Endodermal cell (in vitro differentiated cells): ENCODE measurements at regions not wholly inside any gene's neighbourhood (a gene's known extent, or its start where the extent isn't known, plus 50 kb on each side); places are given as distances from the start of the nearest gene placed in this dataset.
"Not testable (repeated sequence)": the region's sequence is repeated elsewhere in the genome, so short reads cannot be mapped to it uniquely, and the experiment has no call there.

Source experiments
- DNase-seq: peaks from one replicate; pipeline ENCODE4 v3.0.0-alpha.2; 2017
- H3K27ac ChIP-seq: 2 replicates; pipeline ENCODE4 v1.5.1; 2013; ENCODE audit warnings: mild to moderate bottlenecking, low read depth, low read length, moderate library complexity
- H3K27me3 ChIP-seq: 2 replicates; pipeline ENCODE4 v1.6.1; 2013; ENCODE audit warnings: mild to moderate bottlenecking, low read length, moderate library complexity; ENCODE audit not compliant: insufficient read depth, control insufficient read depth, poor library complexity, severe bottlenecking
- H3K36me3 ChIP-seq: 2 replicates; pipeline ENCODE4 v1.7.0; 2013; ENCODE audit warnings: mild to moderate bottlenecking, low read length, moderate library complexity; ENCODE audit not compliant: control insufficient read depth, insufficient read depth
- H3K4me1 ChIP-seq: one replicate; pipeline ENCODE4 v1.7.0; 2013; ENCODE audit warnings: low read length; ENCODE audit not compliant: control insufficient read depth, insufficient read depth
- H3K4me3 ChIP-seq: 2 replicates; pipeline ENCODE4 v1.5.1; 2013; ENCODE audit warnings: mild to moderate bottlenecking, low read length, moderate library complexity
- H3K9ac ChIP-seq: 2 replicates; pipeline ENCODE4 v1.6.1; 2013; ENCODE audit warnings: mild to moderate bottlenecking, low read length, moderate library complexity; ENCODE audit not compliant: poor library complexity, severe bottlenecking; ENCODE audit errors: extremely low read depth
- H3K9me3 ChIP-seq: 2 replicates; pipeline ENCODE4 v1.6.1; 2013; ENCODE audit warnings: mild to moderate bottlenecking, low read length, moderate library complexity; ENCODE audit not compliant: control insufficient read depth
- H3K27ac Mint-ChIP-seq: 2 replicates; pipeline ENCODE4 v1.8.0; 2020; ENCODE audit warnings: mixed read lengths
- H3K27me3 Mint-ChIP-seq: 2 replicates; pipeline ENCODE4 v1.8.0; 2021; ENCODE audit warnings: mild to moderate bottlenecking, mixed read lengths; ENCODE audit not compliant: insufficient read depth
- H3K36me3 Mint-ChIP-seq: 2 replicates; pipeline ENCODE4 v1.8.0; 2020; ENCODE audit warnings: low read depth, mixed read lengths
- H3K4me1 Mint-ChIP-seq: 2 replicates; pipeline ENCODE4 v1.8.0; 2020; ENCODE audit warnings: mixed read lengths
- H3K4me3 Mint-ChIP-seq: 2 replicates; pipeline ENCODE4 v1.8.0; 2020; ENCODE audit warnings: mild to moderate bottlenecking, moderate library complexity, mixed read lengths
- H3K9me3 Mint-ChIP-seq: 2 replicates; pipeline ENCODE4 v1.8.0; 2020; ENCODE audit warnings: mild to moderate bottlenecking, mixed read lengths
- CTCF ChIP-seq: fragments of 200-600 bp; sonication (generic); conservative IDR thresholded peaks from 2 replicates; pipeline ENCODE4 v1.5.0; 2021; ENCODE audit warnings: antibody characterized with exemption, mild to moderate bottlenecking
- WGBS, 2 experiments: methylation state at CpG; one replicate each; pipeline versions ENCODE4 v1.1.5 to v1.1.7; 2013; ENCODE audit warnings: missing lambda C conversion rate in 2 of 2, mixed read lengths in 1 of 2; ENCODE audit not compliant: insufficient coverage in 1 of 2, insufficient read length in 1 of 2; 5-methylcytosine and 5-hydroxymethylcytosine counted together

DNA sequence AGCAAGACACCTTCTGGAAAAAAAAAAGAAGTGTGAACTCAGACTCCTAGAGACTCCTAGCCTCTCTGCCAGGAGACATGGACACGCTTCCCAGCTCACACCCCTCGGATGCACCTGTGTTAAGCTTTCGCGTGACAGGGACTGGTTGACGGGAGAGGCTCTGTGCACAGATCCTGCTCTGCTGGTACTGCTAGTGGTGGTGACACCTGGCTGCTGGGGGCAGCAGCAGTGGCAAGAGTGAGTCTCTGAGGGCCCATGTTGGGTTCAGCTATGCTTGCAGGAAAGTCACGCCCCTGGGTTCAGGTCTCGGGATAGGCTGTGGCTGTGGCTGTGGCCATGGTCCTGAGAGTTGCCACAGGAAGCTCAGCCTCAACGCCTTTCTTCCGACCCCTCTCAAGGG lies 81.1 kb downstream of the XRCC2 start:
- Mint-ChIP-seq H3K27me3 (no peaks in the 10 kb centered on the region), H3K36me3 (no peaks in the 10 kb centered on the region), H3K4me1 (peaks cover 3% of the 10 kb centered on the region), H3K4me3 (no peak overlapping the region), H3K27ac (no peak overlapping the region), H3K9me3 (no peaks in the 10 kb centered on the region)
- H3K4me3 ChIP-seq: no peak overlapping the region
- no peaks in the 10 kb centered on the region for H3K9me3 ChIP-seq
- no peaks in the 10 kb centered on the region for H3K36me3 ChIP-seq
- no peaks in the 10 kb centered on the region for H3K4me1 ChIP-seq
- 92% methylated on average over 9 of the region's 9 CpGs; no CpG with 5 or more reads in 1 of the 2 experiments for WGBS, 2 experiments
- no peak overlapping the region for H3K27ac ChIP-seq
- TF ChIP-seq CTCF: no peak
- DNase-seq: no peak
- no peak overlapping the region for H3K9ac ChIP-seq
- H3K27me3 ChIP-seq: no peaks in the 10 kb centered on the region

GRCh38 chr7:152591976-152592375 lies 84.0 kb downstream of the XRCC2 start:
- Mint-ChIP-seq H3K36me3 (no peaks in the 10 kb centered on the region), H3K27ac (no peak overlapping the region), H3K4me3 (no peak overlapping the region), H3K4me1 (peaks cover 3% of the 10 kb centered on the region), H3K27me3 (no peaks in the 10 kb centered on the region), H3K9me3 (peaks cover 7% of the 10 kb centered on the region)
- no peak for DNase-seq
- Histone ChIP-seq H3K9me3 (no peaks in the 10 kb centered on the region), H3K27ac (no peak overlapping the region), H3K36me3 (no peaks in the 10 kb centered on the region), H3K27me3 (no peaks in the 10 kb centered on the region), H3K4me1 (no peaks in the 10 kb centered on the region), H3K9ac (no peak overlapping the region), H3K4me3 (no peak overlapping the region)
- TF ChIP-seq CTCF: no peak
- WGBS, 2 experiments: 93 to 100% methylated on average over 1 to 4 of the region's 4 CpGs

GRCh38 chr7:152590481-152590880 lies 85.5 kb downstream of the XRCC2 start:
- Mint-ChIP-seq H3K27me3 (no peaks in the 10 kb centered on the region), H3K4me3 (no peak overlapping the region), H3K4me1 (peaks cover 3% of the 10 kb centered on the region), H3K27ac (no peak overlapping the region), H3K9me3 (peaks cover 11% of the 10 kb centered on the region), H3K36me3 (no peaks in the 10 kb centered on the region)
- Histone ChIP-seq H3K27ac (no peak overlapping the region), H3K27me3 (no peaks in the 10 kb centered on the region), H3K4me3 (no peak overlapping the region), H3K4me1 (no peaks in the 10 kb centered on the region), H3K9me3 (no peaks in the 10 kb centered on the region), H3K36me3 (no peaks in the 10 kb centered on the region), H3K9ac (no peak overlapping the region)
- TF ChIP-seq CTCF: no peak
- 92 to 95% methylated on average over 6 of the region's 6 CpGs for WGBS, 2 experiments
- DNase-seq: no peak

- H3K9ac ChIP-seq, H3K4me3 Mint-ChIP-seq, H3K9me3 ChIP-seq, DNase-seq, H3K36me3 ChIP-seq, H3K27me3 Mint-ChIP-seq, H3K27ac ChIP-seq, H3K4me1 ChIP-seq, H3K4me1 Mint-ChIP-seq, H3K27ac Mint-ChIP-seq, H3K36me3 Mint-ChIP-seq, H3K27me3 ChIP-seq, H3K4me3 ChIP-seq: not testable (repeated sequence)
- 94 to 95% methylated on average over 4 to 9 of the region's 9 CpGs for WGBS, 2 experiments
- H3K9me3 Mint-ChIP-seq: peaks cover 11% of the 10 kb centered on the region
These were observed 86.1 kb downstream of the XRCC2 start for GRCh38 chr7:152589821-152590220.
